ENCODE measurements at regions not wholly inside any gene's neighbourhood (a gene's known extent, or its start where the extent isn't known, plus 50 kb on each side); places are given as distances from the start of the nearest gene placed in this dataset.
A peak's percentile ranks its signal among the peaks of the same experiment; 100 is the strongest.

- no peak for DNase-seq
These were observed 590.4 kb upstream of the WWC1 start for GRCh38 chr5:167701051-167701450.

GRCh38 chr5:167702014-167702413, 589.4 kb upstream of the WWC1 start:
- no peak for DNase-seq

DNA sequence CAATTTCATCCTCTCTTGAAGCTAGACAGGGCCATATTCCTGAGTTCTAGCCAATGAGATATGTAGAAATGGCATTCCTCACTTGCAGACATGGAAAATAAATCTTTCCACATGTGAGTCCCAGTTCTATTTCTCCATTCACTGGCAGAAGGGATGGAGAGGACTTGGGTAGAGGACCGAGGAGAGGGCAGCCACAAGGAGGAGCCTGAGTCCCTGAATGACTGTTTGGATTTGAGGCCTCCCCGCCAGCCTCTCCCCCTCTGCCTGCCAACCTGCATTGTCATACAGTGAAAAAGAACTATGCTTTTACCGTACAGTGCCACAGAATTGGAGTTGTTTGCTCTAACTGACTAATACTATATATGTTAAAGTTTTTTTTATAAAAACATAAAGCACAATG, 583.0 kb upstream of the WWC1 start:
- no peak for DNase-seq

- no peak for DNase-seq
These were observed 581.8 kb upstream of the WWC1 start for GRCh38 chr5:167709625-167710024.

DNA sequence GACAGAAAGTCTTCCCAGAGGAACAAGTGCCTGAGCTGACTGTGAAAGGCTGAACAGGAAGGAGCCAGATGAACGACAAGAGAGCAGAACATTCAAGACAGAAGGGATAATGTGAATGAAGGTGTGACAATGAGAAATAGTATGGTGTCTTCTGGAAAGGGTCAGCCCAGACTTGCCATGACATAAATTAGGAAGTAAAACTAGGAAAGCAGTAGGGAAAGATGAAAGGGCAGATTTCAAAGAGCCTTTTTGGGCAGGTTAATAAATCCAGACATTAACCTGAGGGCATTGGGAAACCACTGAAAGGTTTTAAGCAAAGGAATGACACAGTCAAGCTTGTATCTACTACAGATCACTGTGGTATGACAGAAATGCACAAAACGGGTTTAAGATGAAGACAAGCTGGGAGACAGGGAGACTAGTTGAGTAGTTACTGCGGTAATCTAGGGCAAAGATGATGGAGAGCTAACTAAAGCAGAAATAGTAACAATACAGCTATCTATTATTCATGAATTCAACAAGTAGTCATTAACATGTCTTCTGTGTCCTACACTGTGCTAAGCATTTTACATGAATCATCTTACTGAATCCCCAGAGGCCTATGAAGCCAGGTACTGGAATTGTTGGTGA, 580.9 kb upstream of the WWC1 start:
- no peak for DNase-seq

DNA sequence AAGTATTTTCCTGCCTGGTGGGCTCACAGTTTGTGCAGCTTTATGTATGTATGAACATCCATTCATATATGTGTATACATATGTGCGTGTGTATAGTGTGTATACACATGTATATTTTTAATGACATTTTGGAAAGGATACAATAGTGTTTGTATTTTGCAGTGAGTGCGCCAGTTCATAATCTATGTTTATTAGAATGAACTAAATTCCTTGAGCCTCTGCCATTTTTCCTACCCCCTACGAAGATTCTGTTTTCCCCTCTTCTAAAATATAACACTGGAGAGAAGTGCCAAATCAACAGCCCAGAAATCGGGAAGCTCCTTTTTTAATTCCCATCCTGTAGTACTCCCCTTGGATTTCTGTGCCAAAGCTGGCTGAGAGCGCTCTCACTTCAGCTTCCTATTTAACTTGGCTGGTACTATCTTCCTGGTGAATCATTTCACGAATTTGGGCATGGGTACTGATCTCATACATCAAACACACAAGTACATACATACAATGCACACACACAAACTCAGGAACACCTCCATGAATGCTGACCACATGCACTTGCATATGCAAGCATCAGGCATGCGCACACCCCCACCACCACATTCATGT, 578.4 kb upstream of the WWC1 start:
- DNase-seq: no peak

DNA sequence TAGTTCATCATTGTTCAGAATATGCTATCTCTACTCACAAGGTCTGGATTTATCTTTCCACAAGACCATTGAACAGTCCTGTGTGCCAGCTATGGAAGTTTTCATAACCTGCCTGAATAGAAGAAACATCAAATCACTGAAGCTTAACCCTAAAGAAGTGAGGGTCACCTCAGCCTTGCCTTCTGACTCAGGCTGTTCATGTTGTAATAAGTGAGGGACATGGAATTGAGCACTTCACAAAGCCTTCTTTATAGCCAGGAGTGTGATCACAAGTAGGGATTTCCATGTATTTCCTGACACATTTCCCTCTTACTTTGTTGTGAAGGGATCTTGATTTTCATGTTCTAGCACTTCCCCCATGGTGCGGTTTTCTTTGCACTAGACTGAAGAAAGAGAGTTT, 577.5 kb upstream of the WWC1 start:
- no peak for DNase-seq

DNA sequence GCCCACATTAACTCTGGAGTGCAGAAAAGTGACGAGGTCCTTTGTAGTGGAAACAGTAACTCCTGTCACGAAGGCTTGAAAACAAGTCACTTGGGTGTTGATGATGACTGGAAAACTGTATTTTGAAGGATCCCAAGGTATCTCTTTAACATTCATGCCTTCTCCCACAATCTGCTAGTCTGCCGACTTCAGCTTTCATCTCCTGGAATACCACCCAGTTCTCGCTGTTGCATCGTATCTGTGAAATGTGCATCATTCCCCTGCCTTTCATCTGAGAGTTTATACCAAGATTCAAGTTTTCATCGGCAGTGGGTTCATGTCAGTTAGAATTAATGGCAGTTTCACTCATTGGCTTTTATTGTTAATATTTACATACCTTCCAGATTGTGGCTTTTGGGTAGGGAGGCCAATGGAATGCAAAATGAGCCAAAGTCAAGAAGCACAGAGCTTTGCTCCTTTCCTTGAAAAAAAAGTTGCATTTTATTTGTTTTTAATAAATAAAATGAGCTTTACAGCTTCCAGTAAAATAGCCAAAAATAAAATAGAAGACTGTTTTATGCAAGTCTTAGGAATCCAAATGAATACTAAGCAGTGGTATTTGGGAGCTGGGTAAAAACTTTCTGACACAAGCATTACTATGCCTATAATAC, 575.2 kb upstream of the WWC1 start:
- DNase-seq: no peak

GRCh38 chr5:167720259-167720658, 571.2 kb upstream of the WWC1 start:
- DNase-seq: no peak

GRCh38 chr5:167720676-167721260, 570.7 kb upstream of the WWC1 start:
- DNase-seq: no peak

DNA sequence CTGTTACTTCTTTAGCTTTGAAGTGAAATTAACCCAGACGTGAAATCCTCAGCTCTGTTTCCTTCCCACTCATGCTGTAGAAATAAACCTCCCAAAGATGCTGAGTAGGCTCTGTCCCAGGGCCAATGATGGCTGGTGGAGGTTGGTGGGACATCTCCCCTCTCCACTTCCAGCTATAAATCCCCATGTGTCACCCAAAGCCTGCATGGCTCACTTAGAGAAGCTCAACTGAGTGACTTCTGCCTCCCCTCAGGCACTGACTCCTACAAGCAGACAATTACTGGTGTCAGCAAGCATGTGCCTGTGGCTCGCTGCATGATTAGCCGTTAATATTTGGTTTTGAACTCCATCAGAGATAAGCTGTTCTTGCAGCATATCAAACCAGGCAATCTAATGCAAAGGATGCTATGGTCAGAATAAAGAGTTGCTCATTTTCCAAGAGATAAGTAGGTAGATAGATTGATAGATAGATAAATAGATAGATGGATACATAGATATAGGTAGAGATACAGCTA, 569.5 kb upstream of the WWC1 start:
- no peak for DNase-seq

GRCh38 chr5:167723254-167723871, 568.1 kb upstream of the WWC1 start:
- peak; percentile 81 for DNase-seq

DNA sequence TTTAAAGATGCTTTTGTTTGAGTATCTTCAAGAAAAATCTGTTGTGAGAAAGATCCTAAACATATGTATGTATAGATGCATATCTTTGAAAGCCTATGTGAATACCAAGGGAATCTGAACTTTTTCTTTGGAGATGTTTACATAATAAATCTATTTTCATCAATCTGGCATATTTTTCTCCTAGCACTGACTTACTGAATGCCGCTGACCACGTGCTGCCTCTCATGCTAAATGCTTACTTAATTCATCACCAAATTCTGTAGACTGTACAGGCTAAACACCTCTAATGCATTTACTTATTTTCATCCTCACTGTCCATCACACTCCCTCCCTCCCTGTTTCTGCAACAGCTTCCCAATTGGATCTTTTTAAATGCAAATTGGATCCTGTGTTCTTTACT, 566.2 kb upstream of the WWC1 start:
- no peak for DNase-seq

- DNase-seq: no peak
These were observed 565.7 kb upstream of the WWC1 start for GRCh38 chr5:167725741-167726140.

GRCh38 chr5:167726642-167727041, 564.8 kb upstream of the WWC1 start:
- no peak for DNase-seq

GRCh38 chr5:167730121-167730520, 561.3 kb upstream of the WWC1 start:
- DNase-seq: no peak

- DNase-seq: no peak
These were observed 560.8 kb upstream of the WWC1 start for GRCh38 chr5:167730656-167731055.

DNA sequence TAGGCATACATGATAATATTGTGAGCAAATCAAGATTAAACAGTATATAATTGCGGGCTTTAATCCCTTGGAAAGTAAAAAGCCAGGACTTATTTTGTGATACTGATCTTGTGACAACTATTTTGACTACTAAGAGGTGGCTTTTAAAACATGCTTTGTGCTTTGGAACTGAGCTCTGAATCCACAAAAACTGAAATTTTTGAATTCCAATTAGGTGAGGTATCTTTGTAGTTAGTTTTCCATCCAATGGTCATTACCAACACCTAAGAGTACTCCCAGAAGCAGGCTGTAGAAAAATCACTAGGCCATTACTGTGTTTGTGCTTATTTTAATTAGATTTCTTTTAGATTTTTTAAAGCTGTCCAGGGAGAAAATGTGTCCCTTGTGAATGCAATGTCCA, 559.5 kb upstream of the WWC1 start:
- no peak for DNase-seq

DNA sequence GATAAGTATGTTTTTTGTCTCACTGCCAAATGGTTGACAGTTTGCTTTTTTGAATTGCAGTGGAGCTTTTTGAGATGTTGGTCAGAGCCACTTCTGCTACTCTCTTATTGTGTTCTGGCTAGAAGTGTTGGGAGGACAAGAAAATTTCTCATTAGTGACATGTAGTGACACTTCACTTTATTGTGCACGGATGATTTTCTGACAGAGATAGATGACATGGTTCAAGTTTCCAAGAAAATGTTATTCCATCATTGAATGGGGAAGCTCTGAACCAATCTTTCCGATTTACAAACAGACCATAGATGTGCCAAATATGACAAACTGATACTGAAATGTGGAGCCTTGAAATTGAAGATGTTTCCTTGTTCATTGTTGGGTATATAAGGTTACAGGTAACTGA, 558.9 kb upstream of the WWC1 start:
- no peak for DNase-seq

GRCh38 chr5:167736992-167737391, 554.5 kb upstream of the WWC1 start:
- DNase-seq: no peak

GRCh38 chr5:167743695-167744464, 547.6 kb upstream of the WWC1 start:
- no peak for DNase-seq

DNA sequence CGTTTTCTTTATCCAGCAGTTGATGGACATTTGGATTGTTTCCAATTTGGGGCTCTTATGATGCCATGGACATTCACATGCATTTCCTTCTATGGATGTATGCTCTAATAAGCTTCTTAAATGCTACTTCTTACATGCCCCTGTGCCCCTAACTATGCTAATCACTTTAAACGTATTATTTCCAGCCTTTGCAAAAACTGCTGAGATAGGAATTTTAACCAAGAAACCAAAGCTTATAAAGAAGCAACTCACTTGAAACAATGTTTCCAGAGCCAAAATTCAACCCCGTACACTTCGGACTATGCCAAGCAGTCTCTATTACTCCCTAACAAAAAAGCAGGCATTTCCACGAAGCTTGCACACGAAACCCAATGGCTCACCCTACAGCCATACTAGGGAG, 545.6 kb upstream of the WWC1 start:
- no peak for DNase-seq

Measured in muscle of arm (tissue), 1 donor.